ENCODE measurements at regions not wholly inside any gene's neighbourhood (a gene's known extent, or its start where the extent isn't known, plus 50 kb on each side); places are given as distances from the start of the nearest gene placed in this dataset.

- TF ChIP-seq EZH2 (IDR thresholded peaks at IDR 0.05; ENCODE audit: low read depth, low read length, severe bottlenecking): no peak
- TF ChIP-seq CTCF (IDR thresholded peaks at IDR 0.05; ENCODE audit: control extremely low read depth in 1 of 3, insufficient read depth in 1 of 3, low read depth in 1 of 3, low read length in 3 of 3): no peak
Observed at GRCh38 chr12:74071182-74071581, 466.5 kb upstream of the ATXN7L3B start.

Data from H1 (cell line).